ENCODE measurements at regions not wholly inside any gene's neighbourhood (a gene's known extent, or its start where the extent isn't known, plus 50 kb on each side); places are given as distances from the start of the nearest gene placed in this dataset.

DNA sequence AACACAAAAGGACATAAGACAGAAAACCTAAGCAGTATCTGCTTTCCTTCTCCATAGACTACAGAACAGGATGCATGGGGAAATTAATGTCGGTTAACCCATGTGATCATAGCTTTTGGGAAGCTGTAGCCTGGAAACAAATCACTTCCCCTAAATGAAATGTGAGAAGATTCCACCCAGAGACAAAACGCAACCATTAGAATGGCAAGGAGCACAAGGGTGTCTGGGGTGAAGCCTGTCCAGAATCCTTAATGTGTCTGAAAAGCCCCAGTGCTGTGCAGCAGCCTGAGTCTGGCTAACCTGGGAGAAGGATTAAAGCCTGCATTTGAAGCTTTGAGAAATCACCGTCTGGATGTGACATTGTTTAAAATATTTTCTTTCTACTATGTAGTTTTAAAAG lies 213.3 kb downstream of the ANKRD50 start:
- no peak for DNase-seq (ENCODE audit: low spot score)

DNA sequence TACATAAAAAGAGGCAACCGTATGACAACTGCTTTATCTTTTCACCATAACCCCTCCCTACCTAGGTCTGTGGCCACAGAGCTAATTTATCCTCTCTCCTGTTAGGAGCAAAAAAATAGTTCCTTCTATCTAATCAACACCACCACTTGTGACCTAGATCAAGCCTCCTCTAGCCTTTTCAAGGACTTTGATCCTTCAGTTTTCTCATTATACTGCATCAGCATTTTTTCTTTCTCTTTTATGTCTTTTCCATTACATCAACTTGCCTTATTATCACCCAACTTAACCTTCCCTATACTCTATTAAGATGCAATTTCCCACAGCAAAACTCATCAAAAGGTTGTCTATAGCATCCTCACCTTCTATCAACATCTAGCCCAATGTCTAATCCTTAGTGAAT lies 211.0 kb downstream of the ANKRD50 start:
- no peak for DNase-seq (ENCODE audit: low spot score)

- DNase-seq (ENCODE audit: low spot score) = no peak
Measured at GRCh38 chr4:124504431-124504830, 208.1 kb downstream of the ANKRD50 start.

- DNase-seq (ENCODE audit: low spot score) = no peak
Measured at GRCh38 chr4:124505211-124505610, 207.3 kb downstream of the ANKRD50 start.

GRCh38 chr4:124509151-124509550 lies 203.4 kb downstream of the ANKRD50 start:
- DNase-seq (ENCODE audit: low spot score) = no peak

GRCh38 chr4:124514588-124514987 lies 197.9 kb downstream of the ANKRD50 start:
- DNase-seq (ENCODE audit: low spot score) = no peak

DNA sequence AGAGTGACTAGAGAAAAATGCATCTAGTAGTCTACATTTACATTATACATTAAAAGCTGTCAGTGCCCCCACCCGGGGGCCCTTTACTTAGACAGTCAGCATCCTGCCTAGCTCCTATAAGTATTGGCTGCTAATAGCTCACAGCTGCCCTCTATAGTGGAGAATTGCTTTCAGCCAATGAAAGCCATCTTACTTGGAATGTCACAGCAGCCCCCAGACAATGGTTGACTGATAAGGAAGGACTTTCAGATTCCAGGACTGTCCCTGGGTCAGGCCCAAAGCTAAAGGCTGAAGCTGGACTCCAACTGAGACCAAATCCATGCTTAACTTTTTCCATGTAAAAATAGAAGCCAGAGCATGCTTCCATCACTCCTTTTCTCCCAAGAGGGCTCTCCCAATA lies 196.9 kb downstream of the ANKRD50 start:
- no peak for DNase-seq (ENCODE audit: low spot score)

DNA sequence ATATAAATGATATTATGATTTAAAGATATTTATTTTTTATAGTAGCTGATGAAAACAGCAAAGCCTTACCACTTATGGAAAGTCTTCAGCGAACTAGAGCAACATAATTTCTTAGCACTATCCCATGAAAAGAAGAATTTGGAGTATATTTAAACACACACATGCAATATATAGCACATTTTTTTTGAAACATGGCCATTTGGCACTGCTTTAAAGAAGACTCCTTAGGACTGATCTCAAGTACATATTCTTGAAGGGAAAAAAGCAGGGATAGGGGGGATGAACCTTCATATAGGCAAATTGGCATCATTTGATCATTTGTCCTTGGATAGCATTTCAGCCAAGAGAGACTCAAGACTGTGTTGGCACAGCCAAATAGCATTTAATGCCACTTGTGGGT lies 193.3 kb downstream of the ANKRD50 start:
- DNase-seq (ENCODE audit: low spot score) = no peak

DNA sequence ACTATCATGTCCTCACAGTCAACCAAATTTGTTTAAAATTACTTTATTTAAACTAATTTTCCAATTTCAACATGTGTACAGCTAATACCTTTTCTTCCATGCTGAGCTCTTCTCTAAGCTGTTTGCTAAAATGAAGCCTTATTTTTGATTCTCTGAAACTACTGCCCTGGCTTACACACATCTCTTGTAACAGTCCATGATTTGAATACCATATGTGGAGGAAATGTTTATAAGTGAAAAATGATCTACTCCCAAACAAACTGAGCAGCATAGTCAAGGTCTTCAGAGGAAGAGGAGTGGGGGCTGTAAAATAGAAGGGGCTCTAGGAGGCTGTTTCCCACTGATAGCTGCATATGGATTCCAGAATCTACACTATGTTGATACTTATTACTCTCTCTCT lies 188.7 kb downstream of the ANKRD50 start:
- no peak for DNase-seq (ENCODE audit: low spot score)

DNA sequence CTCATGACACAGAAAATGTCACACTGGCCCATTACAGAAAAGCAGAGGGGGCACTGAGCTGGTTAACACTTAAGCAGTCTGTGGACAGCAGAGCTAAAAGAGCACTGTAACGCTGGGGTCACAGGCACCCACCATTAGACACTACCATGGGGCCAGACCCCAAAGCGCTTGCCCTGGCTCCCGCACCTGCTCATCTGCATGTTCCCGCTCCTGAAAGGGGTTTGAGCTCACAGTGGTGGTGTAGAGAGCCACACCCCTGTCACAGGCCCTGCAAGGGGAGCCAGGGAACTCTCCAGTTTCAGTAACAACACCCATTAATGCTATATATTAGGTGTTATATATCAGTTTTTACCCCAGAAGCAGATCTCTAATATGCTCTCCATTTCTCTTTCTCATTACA lies 187.0 kb downstream of the ANKRD50 start:
- DNase-seq (ENCODE audit: low spot score) = no peak

DNA sequence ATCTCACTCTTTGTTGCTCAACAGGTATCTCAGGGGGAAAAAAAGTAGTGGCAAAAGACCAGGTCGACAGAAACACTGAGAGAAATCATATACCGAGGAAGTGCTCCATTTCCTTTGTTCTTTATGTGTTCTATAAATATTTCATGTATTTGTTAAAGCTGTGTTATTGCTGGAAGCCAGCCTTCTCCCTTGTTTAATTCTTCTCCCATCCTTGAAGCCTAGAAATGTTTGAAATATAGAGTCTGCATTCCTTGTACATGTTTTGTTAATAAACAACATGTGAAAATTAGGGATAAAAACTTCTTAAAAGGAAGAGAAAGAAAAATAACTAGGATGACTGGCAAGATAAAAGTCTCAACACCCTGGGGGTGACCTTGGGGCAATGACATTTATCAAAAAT lies 186.2 kb downstream of the ANKRD50 start:
- no peak for DNase-seq (ENCODE audit: low spot score)

- no peak for DNase-seq (ENCODE audit: low spot score)
Measured at GRCh38 chr4:124526769-124527168, 185.8 kb downstream of the ANKRD50 start.

- no peak for DNase-seq (ENCODE audit: low spot score)
Measured at GRCh38 chr4:124527364-124527763, 185.2 kb downstream of the ANKRD50 start.

DNA sequence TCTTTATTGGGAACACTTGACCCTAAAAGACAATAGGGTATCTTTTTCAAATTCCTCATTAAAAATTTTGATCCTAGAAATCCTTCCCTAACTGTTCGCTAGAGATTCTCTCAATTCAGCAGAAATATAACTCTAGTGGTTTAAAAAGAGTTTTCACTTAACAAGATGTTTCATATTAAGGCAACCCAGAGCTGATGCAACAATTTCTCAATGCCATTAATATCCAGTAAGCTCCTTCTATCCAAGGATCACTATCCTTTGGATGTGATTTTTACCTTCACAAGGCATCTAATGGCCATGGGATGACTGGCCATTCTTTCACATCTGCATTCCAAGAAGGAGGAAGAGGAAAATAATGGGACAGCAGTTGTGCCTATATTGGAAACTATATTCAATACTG lies 183.4 kb downstream of the ANKRD50 start:
- no peak for DNase-seq (ENCODE audit: low spot score)

- no peak for DNase-seq (ENCODE audit: low spot score)
Measured at GRCh38 chr4:124530464-124531077, 182.0 kb downstream of the ANKRD50 start.

DNA sequence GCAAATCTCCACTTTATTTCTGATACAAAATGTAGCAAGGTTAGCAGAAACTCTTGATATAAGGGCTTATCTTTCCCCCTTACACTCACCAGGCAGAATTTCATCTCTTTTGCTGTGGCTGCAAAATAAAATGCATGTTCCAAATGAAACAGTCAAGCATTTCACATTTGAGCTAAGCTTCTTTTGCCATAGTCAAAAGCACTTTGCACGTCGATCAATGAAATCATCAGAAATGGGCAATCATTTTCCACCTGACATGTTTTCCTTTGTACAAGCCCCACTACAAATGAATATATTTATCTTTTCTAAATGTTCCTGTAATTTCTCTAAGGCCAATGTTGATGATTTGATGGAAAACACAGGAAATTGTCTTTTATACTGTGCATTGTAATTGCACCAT lies 178.4 kb downstream of the ANKRD50 start:
- DNase-seq (ENCODE audit: low spot score) = no peak

GRCh38 chr4:124535003-124535402 lies 177.5 kb downstream of the ANKRD50 start:
- no peak for DNase-seq (ENCODE audit: low spot score)

DNA sequence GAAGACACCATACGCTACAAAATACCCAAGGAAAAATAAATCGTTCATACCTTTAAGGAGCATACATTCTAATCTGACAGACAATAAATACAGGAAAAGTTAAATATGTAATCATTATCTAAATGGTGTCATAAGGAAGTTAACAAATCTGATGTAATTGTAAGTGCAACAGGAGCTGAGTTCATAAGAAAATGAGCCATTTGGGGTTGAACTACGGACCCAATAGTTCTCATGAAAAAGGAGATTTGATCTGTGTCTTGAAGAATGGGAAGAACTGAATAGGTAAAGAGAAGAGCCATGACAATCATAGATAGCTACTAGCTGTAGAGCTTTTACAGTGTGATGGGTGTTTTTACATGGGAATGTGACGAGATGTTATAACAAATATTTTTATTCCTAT lies 175.6 kb downstream of the ANKRD50 start:
- no peak for DNase-seq (ENCODE audit: low spot score)

GRCh38 chr4:124537971-124538370 lies 174.6 kb downstream of the ANKRD50 start:
- no peak for DNase-seq (ENCODE audit: low spot score)

DNA sequence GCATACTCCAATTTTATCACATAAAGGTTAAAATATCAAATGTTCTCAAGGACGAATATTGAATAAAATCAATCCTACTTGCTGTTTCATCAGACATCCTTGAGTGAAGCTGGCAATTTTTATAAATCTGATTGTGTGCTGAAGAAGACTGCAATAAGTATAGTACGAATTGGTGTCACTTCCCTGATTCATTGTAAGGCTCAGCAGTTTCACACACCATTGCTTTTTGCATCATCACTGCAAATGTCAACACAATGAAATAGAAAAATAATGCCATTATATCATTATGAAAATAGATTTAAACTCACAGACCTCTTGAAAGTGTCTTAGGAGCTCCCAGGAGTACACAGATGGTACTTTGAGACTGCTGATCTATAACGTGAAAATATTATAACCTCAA lies 172.5 kb downstream of the ANKRD50 start:
- no peak for DNase-seq (ENCODE audit: low spot score)

DNA sequence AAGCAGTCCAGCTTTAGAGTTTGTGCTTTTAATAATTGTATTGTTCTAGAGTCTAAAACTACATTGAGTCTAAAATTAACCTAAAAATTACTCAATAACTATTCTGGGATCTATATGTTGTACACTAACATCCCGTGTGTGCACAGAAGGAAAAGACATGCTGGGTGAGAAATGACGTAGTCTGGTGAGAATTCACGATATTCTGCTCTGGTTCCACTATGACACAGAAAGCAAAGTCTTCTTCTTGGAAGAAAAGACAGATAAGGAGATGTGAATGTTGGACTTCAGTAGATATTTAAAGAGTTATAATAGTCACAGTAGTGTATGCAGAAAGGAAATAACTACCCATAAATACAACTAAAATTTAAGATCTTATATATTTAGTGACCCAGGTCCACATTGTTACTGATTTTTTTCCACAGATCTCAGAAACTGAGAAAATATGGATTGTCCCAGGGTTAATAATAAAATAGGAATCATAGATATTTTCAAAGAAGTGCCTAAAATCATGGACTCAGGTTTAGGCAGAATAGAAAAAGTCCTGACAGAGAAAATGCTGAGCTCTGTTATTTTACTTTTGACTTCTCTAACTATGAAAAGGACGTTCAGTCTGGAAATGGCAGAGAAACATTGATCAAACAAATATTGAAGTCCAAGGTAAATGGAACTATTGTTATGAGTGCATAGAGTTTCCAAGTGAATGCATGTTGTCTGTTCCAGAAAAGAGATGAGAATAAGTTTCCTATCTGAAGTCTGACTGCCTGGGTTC lies 170.7 kb downstream of the ANKRD50 start:
- no peak for DNase-seq (ENCODE audit: low spot score)

- no peak for DNase-seq (ENCODE audit: low spot score)
Measured at GRCh38 chr4:124555959-124556358, 156.6 kb downstream of the ANKRD50 start.

DNA sequence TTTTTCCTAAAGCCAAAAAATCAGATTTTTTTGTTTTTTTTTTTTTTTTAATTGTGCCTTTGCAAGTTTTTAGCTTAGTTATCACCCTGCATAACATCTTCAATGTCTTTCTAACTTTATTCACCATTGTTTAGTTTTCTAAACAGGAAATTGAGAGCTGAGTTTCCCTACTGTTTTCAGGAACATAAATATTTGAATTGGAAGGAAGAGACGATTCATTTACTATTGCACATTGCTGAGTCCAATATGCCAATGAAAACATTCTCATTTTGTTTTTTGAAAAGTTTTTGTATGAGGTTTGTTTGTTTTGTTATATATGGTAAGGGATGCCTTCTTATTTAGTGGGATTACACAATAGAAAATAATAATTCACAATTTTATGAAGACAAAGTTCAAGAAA lies 148.4 kb downstream of the ANKRD50 start:
- no peak for DNase-seq (ENCODE audit: low spot score)

Data from mesenteric fat pad (tissue), 1 donor.